GM21390 (cell line): ENCODE measurements at regions not wholly inside any gene's neighbourhood (a gene's known extent, or its start where the extent isn't known, plus 50 kb on each side); places are given as distances from the start of the nearest gene placed in this dataset.

Source experiments
- ATAC-seq: cut with Tn5 transposase; IDR thresholded peaks from one replicate; pipeline ENCODE4 v1.9.1; 2021; ENCODE audit not compliant: unreplicated experiment

GRCh38 chr20:20888266-20888656 is 175.8 kb upstream of the RALGAPA2 start:
- no peak for ATAC-seq

GRCh38 chr20:20887593-20888265 is 175.3 kb upstream of the RALGAPA2 start:
- ATAC-seq = no peak

GRCh38 chr20:20881808-20882207 is 169.4 kb upstream of the RALGAPA2 start:
- ATAC-seq = no peak

GRCh38 chr20:20877079-20877478 is 164.6 kb upstream of the RALGAPA2 start:
- ATAC-seq = no peak

GRCh38 chr20:20875716-20876115 is 163.3 kb upstream of the RALGAPA2 start:
- ATAC-seq = no peak

- ATAC-seq = no peak
These were observed 160.0 kb upstream of the RALGAPA2 start for GRCh38 chr20:20872428-20872827.

GRCh38 chr20:20869161-20869775 is 156.8 kb upstream of the RALGAPA2 start:
- ATAC-seq = no peak

- ATAC-seq = no peak
These were observed 152.1 kb upstream of the RALGAPA2 start for GRCh38 chr20:20864351-20865096.

- peak; percentile 88 for ATAC-seq
These were observed 147.8 kb upstream of the RALGAPA2 start for GRCh38 chr20:20860078-20860806.

- no peak for ATAC-seq
These were observed 147.1 kb upstream of the RALGAPA2 start for GRCh38 chr20:20859510-20859909.

GRCh38 chr20:20856956-20857355 is 144.5 kb upstream of the RALGAPA2 start:
- ATAC-seq = no peak

- ATAC-seq = no peak
These were observed 143.9 kb upstream of the RALGAPA2 start for GRCh38 chr20:20856306-20856705.

- ATAC-seq = no peak
These were observed 138.9 kb upstream of the RALGAPA2 start for GRCh38 chr20:20851385-20851784.

- ATAC-seq = no peak
These were observed 138.0 kb upstream of the RALGAPA2 start for GRCh38 chr20:20850407-20850806.

GRCh38 chr20:20849161-20849560 is 136.7 kb upstream of the RALGAPA2 start:
- ATAC-seq = no peak

GRCh38 chr20:20847814-20848213 is 135.4 kb upstream of the RALGAPA2 start:
- ATAC-seq = no peak

- ATAC-seq = no peak
These were observed 131.5 kb upstream of the RALGAPA2 start for GRCh38 chr20:20843982-20844381.

GRCh38 chr20:20839771-20840170 is 127.3 kb upstream of the RALGAPA2 start:
- no peak for ATAC-seq

GRCh38 chr20:20837574-20838021 is 125.2 kb upstream of the RALGAPA2 start:
- ATAC-seq = no peak

GRCh38 chr20:20836836-20837235 is 124.4 kb upstream of the RALGAPA2 start:
- ATAC-seq = no peak

- no peak for ATAC-seq
These were observed 123.5 kb upstream of the RALGAPA2 start for GRCh38 chr20:20835897-20836296.
